GM18498 (cell line): ENCODE measurements at regions not wholly inside any gene's neighbourhood (a gene's known extent, or its start where the extent isn't known, plus 50 kb on each side); places are given as distances from the start of the nearest gene placed in this dataset.

Experiments
- ATAC-seq: cut with Tn5 transposase; IDR thresholded peaks from one replicate; pipeline ENCODE4 v1.9.1; 2021; ENCODE audit warnings: mild to moderate bottlenecking, moderate library complexity; ENCODE audit not compliant: unreplicated experiment

DNA sequence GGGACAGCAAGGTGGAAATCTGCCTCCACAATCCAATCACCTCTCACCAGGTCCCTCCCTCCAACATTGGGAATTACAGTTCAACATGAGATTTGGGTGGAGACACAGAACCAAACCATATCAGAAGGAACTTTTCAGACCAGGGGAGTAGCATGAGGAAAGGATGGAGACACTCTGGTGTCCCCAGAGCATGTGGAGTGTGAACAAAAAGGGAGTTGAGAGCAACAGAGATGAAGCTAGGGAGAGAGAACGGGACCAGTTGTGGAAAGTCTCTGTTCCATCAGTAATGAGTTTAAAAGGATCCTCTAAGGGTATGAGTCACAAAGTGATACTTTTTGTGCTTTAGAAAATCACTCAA, 382.0 kb downstream of the SFMBT2 start:
- no peak for ATAC-seq

DNA sequence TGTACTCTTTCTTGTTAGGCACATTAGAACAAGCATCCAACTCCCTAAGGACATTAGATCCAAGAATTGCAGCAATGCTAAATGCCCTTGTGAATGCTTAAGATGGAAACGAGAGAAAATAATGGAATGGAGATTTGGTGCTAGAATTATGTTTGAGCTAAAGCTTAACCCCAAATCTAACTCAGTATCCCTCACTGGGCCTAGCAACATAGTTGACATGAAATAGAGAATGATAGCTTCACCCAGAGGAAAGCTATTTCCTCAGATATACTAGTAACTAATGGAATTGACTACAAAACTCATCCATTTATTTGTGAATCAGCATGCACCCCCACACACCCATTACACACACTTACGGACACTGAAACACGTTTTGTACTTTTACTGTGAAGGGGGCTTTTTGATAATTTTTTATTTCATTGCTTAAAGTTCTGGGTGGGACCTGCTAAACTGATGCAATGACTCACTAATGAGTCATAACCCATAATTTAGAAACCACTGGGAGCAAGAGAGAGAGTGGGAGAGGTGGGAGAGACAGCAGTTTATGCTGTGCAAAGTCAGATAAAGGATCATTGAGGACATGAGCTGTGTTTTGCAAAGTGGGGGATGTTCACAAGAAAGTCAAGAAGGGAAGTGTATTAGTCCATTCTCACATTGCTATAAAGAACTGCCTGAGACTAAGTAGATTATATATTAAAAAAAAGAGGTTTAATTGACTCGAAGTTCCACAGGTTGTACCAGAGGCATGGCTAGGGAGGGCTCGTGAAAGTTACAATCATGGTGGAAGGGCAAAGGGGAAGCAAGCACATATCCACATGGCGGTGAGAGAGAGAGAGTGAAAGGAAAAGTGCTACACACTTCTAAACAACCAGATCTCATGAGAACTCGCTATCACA, 382.7 kb downstream of the SFMBT2 start:
- ATAC-seq = no peak

DNA sequence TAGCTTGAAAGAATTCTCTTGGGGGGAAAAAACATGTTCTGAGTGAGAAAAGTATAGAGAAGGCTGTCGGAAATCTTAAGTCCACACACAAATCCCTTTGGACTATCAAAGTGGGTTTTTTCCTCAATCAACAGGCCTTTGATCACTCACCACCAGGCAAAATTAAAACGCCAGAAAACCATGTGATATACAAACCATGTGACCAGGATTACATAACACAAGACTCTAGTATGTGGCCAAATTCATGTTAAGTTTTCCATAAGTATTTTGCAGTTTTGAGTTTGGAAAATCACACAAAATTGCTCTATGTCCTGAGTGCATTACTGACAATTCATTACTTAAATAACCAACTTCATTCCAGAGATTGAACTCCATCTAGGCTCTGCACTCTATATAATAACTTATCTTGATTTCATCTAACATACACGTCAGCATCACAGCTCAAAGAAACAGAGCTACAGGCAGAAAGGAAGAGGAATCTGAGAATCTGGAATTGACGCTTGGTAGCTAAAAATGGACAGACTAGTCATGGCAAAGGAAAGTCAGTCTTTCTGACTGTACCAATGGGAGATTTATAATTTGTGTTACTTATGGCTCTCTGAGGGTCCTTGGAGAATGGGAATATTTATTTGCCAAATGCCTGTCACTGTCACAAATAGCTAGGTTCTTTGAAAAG, 383.5 kb downstream of the SFMBT2 start:
- ATAC-seq = no peak

DNA sequence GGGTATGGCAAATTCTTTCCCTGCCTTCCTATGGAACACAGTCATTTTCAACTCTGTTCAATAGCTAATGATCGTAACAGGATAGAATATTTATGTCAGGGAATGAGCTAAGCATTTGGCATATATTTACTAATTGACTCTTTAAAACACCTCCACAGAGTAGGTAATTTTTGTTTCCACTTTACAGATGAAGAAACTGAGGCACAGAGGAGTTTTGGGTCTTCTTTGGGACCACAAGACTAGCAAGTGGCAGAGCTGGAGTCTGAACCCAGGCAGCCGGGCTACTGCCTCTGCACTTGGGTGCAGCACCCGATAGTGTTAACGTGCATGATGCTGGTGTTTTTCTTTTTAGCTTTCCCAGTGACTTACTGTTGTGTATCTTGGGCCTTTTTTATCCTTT, 384.0 kb downstream of the SFMBT2 start:
- no peak for ATAC-seq

DNA sequence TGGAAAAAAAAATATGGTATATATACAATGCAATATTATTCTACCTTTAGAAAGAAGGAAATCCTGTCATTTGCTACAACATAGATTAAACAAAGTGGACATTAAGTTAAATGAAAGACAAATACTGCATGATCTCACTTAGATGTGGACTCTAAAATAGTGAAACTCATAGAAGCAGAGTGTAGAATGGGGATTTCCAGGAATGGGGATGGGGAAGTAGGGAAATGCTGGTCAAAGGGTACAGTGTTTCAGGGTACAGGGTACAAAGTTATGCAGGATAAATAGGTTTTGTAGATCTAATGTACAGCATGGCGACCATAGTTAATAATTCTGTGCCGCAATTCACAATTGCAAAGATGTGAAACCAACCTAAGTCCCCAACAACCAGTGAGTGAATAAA, 385.5 kb downstream of the SFMBT2 start:
- ATAC-seq = no peak

DNA sequence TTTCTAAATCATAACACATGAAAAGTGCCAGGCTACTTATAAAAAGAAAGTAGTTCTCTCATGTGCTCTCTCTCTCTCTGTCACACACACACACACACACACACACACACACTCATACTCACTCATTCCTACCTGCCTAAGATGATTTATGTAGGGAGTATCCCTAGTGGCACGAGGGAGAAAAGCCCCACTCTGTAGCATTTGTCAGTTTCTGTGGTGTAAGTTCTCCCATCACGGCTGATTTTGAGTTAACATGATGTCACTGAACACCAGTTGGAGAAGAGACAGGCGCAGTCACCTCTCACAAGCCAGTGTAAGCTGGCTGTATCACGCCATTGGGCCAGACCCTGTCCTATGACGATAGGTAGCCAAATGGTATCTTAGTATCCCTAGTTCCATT, 395.4 kb downstream of the SFMBT2 start:
- no peak for ATAC-seq

DNA sequence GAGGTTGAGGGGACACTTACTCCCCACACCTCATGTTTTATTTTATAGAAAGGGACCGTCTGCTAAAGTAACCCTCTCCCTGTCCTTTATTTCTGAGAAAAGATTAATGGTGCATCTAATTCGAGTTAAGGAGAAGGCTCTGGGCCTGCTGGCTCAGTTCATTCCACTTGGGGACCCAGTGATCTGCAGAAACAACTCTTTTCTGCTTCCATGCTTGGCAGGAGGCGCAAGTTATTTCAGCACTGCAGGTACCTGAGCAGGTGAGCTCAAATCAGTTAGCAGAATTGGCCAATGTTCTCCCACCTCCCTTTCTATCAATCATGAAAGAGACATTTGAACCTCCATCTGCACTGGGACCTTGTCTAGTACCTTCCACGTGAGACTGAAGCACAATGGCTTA, 396.1 kb downstream of the SFMBT2 start:
- no peak for ATAC-seq

DNA sequence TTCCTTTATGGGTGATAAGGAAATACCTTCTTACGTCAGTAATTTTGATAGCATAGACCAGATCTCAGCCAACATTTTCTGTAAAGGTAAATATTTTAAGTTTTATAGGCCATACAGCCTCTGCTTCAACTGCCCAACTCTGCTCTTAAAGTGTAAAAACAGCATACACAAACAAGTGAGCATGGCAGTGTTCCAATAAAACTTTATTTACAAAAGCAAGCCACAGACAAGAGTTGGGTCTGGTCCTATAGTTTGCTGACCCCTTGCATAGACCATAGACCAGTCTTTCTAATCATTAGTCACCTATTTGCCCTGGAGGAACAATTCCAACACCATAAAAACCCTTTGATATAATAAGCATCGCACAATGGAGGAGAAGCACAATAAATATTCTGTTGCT, 398.8 kb downstream of the SFMBT2 start:
- no peak for ATAC-seq

DNA sequence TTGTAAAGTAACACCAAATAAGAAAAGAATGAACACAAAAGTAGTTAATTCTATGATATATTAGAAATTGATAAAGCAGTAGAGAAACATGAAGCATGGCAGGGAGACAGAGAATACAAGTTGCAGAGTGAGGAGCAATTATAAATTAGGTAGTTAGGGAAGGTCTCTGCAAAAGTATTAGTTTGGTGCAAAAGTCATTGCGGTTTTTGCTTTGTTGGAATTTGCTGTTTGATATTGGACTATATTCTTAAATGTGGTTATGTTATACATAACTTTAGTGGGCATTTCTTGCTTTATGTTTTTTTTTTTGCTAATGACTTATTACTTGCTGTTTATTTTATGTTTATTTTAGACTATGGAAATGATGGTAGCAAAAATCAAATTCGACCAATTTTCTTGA, 402.2 kb downstream of the SFMBT2 start:
- ATAC-seq = no peak

DNA sequence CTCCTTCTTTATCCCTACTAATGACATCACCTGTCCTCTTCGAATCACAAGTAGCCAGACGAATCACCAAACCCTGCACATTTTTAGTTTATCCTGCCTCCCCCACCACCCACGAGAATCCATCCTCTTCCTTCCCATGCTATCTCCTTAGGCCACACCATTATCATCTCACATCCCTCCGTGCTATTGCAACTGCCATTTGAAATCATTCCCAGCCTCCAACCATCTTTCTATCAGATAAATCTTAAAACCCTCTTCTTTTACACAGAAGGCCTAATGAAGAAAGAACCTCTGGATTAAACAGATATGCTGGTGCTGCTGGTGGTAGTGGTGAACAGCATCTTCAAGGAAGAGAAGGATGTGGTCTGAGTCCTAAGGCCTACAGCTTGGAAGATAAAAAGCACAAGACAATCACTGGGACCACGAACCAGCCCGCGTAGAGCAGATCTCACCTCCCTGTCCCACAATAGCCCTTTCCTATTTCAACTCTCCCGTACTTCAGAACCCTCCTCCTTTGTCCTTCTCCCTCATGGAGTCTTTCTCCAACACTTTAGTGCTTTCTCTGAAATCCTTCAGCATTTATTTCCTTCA, 403.1 kb downstream of the SFMBT2 start:
- no peak for ATAC-seq

DNA sequence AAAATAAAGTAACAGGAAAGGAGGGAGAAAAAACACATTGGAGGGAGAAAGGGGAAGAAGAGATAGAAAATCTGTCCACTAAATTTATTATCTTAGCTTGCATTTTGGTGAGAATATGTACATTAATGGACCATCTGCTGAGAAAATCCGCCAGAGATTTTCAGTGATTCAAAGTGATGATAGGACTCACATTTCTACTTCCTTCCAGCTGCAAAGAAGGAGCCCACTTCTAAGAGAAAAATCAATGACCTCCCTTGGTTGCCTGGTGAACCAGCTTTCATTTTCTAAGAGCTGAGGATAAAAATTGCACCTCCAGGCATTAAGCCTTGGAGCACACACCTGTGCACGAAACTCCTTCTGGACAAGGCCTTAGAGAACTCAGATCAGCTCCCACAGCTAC, 404.3 kb downstream of the SFMBT2 start:
- ATAC-seq = no peak

DNA sequence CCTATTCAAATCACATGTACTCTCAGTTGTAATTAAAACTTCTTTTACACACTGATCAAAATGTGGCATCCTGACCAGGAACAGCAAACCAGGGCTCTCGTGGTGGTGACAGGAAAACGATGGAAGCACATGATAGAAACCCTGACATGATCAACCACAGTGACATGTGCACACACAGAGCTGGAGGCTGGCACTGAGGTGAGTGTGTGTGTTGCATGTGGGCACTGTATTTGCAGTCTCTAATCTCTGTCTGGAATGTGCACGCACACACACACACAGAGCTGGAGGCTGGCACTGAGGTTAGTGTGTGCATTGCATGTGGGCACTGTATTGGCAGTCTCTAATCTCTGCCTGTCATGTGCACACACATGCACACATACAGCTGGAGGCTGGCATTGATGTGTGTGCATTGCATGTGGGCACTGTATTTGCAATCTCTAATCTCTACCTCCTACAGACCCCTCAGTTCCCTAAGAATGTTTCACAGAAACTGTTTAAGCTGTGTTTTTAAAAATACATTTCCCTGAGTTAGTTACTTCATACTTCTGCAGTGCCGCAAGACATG, 406.9 kb downstream of the SFMBT2 start:
- ATAC-seq = no peak

DNA sequence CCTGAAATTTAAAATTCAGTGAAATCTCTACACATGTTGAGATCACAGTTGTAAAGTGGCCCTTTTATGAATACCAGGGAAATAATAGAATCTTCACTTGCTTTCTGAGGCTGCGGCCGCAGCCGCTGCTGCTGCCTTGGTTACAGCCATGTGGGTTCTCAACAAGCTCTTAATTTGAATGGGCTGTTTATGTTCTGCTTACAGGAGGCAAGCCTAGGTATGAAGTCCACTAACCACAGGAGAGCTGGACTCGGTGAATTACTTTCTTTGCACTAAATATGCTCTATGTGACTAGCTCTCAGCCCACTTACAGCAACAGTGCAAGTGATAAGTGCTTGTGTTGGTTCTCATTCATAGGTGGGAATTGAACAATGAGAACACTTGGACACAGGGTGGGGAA, 410.8 kb downstream of the SFMBT2 start:
- ATAC-seq = no peak

DNA sequence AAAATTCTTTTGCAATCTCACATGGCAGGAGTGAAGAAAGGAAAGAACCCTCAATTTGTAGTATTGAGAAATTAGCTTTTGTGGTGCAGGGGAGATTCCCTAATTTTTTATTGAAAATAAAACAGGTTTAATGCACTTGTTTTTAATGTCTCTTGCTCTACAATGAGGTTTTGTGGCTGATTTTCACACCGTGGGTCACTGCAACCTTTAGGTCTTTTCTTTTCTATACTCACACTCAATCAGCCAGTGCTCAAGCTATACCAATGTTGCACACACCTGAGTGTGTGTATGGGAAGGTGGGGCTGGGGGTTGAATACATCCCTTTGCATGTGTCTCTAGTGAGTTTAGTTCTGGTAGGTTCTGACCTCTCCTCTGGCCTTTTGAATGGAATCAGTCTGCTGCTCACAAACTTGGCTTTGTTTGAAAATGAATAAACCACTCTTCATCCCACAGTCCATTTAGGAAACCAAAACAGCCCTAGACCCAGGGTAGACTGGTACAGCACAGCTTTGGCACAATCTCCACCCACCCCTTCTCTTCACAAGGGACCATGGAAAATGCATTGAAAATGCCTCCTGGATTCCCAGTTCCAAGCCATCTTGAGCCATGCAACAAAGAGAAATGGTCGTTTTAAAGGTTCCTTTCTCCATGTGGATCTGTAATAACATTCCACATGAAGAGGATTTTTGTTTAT, 411.5 kb downstream of the SFMBT2 start:
- no peak for ATAC-seq

DNA sequence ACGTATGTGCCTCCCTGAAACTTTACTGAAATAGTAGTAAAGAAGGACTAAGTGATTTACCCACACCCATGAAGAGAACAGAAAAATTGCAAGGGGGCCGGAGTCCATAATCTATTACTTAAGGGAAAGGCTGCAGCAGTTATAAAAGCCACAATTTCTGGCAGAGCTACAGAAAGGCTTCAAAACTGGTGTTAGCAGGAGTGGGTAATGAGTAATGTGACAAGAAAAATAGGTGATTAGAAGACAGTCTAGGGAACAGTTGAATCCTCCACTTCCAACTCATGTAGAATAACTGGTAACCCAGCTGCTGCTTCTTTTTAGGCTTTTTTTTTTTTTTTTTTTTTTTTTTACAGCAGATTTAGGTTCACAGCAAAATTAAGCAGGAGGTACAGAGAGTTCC, 413.3 kb downstream of the SFMBT2 start:
- ATAC-seq = no peak

DNA sequence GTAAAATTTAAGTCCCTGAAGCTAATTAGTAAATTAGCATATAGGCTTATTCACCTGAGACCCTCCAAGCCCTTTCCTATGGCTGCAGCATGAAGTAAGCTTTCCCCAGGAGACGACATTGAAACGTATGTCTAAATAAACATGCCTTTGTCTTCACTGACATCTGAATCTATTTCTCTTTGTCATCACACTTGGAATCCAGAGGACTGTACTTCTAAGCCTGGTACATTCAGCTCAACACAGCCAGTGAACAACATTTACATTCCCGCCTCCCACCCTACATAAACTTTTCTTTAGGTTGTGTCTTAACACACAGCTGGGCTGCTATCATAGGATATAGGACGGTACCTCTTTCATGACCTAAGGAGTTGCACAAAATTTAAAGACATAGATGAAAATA, 414.4 kb downstream of the SFMBT2 start:
- no peak for ATAC-seq

DNA sequence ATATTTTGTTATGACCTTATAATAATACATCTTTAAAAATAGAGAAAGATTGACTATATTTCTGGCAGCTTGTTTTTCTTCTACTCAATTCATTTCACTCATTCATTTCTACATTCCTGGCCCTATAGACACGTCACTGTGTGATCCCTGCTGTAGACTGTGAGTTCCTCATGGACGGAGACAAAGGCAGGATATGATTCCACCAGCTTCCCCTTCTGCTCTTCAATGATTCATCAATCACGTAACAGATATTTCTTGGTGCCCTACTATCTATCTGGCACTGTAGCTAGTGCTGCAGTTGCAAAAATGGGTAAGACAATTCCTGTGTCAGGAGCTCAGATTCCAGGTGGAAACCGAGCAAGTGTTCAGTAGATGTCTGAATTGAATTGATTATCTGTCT, 415.0 kb downstream of the SFMBT2 start:
- ATAC-seq = no peak

DNA sequence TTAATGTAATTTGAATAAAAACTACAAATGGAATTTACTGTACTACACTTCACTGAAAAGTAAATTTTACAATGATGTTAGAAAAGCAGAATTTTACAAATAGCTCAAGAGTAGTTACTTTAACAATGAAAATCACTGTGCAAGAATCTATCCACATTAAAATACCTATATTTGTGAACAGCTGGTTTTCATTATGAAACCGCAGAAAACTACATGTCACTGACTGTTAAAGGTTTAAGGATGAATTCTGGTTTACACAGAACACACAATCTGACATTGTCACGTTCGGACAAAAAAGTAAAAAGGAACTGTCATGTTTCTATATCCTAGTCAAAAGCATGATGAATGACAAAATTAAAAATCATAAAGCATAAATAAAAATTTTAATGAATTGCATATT, 415.3 kb upstream of the PRKCQ start:
- no peak for ATAC-seq

DNA sequence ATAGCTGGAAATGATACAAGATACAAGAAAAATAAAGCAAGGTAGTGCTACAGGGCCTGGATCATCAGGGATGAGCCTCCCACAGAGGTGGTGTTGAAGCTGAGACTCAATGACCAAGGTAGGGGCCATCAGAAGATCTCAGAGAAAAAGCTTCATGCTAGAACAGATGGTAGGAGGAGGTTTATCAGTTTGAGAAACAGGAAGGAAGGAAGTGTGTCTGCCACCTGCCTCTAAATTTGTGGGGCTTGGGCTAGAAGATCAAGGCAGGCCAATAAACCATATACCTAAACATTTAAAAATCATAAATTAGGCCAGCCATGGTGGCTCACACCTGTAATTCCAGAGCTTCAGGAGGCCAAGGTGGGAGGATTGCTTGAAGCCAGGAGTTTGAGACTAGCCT, 410.8 kb upstream of the PRKCQ start:
- no peak for ATAC-seq

DNA sequence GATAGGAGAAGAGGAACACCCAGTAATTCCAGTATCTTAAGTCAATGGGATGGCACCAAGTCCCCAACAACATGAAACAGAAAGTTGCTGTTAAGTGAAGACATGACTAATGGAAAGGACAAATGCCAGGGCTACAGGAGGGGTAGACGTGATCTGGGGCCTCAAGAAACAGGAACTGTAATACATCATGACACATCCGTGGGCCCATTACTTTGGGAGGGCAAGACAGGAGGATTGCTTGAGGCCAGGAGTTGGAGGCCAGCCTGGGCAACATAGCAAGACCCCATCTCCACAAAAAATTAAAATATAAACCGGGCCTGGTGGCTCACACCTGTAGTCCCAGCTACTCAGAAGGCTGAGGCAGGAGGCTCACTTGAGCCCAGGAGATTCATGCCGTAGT, 408.6 kb upstream of the PRKCQ start:
- no peak for ATAC-seq

DNA sequence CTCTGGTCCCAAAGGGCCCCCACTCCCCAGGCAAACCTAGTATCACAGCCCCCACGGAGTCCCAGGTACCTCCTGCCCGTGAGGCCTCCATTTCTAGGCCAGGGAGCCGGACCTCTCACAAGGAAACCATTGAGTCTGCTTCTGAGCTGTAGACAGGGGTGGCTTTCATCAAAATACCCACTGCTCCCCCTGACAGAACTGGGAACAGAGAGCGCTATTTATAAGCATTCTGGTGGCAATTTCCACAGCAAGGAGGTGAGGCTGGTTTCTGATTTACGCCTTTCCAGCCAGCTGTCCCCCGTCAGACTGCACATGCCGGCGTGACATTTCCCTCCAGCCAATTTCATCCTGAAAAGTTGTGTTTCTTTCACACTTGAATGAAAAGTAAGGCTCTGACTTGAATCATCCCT, 407.5 kb upstream of the PRKCQ start:
- no peak for ATAC-seq
